HG03565 (cell line): ENCODE measurements at regions not wholly inside any gene's neighbourhood (a gene's known extent, or its start where the extent isn't known, plus 50 kb on each side); places are given as distances from the start of the nearest gene placed in this dataset.

ENCODE experiments used
- ATAC-seq: cut with Tn5 transposase; IDR thresholded peaks from one replicate; pipeline ENCODE4 v1.9.1; 2021; ENCODE audit warnings: mild to moderate bottlenecking, moderate library complexity; ENCODE audit not compliant: unreplicated experiment

DNA sequence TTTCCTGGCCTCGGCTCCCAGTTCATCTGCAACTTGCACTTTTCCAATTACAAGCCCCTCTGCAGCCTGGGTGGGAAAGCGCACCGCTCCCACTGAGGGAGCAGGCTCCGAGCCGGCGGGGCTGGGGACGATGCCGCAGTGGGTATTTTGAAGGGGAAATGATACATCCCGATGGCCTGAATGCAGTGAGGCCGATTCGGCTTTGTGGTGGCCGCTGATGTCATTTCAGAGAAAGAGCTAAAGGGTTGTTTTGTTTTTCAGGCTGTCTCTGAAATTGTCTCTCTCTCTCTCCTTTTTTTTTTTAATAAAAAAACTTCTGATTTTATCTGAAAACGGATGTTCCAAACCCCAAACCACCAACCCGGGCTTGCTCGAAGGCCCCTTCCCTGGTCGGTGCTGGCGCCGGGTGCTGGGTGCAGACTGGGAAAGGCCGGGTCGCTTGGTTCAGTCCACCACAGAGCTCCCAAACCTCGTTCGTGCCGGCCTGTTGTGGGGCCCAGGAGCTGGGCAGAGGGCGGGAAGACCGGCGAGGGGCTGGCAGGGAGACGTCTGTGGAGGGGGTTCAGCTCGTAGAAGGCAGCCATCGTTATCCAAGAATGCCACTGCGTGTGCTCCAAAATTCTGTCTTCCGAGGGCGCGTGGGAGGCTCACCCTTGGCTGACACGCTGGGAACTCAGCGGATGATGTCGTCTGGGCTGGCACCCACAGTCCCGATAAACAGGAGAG, 102.8 kb downstream of the FOXL1 start:
- no peak for ATAC-seq

- ATAC-seq: no peak
Measured at GRCh38 chr16:86681757-86682106, 103.4 kb downstream of the FOXL1 start.

DNA sequence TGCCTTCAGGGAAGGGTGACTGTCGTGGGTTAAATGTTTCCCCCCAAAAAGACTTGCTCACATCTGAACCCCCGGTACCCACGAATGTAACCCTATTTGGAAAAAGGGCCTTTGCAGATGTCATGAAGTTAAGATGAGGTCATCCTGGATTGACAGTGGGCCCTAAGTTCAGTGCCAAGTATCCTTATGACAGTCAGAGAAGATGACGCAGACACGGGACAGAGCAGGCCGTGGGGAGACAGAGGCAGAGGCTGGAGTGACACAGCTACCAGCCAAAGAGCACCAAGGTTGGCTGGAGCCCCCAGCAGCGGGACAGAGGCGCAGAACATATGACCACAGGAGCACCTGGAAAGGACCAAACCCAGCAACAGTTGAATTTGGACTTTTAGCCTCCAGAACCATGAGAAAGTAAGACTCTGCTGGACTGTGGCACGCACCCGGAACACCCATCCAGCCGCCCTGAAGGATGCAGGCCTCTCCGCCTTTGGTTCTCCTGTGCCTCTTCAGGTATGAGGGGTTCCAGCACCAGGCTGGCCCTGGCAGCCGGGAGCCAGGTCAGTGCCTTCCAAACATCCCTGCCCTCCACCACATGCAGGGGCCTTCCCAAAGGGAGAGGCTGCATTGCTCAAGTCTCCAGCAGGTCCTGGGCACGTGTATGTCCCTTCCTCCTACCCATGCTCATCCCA, 104.0 kb downstream of the FOXL1 start:
- no peak for ATAC-seq

- no peak for ATAC-seq
Measured at GRCh38 chr16:86683441-86684194, 105.3 kb downstream of the FOXL1 start.

DNA sequence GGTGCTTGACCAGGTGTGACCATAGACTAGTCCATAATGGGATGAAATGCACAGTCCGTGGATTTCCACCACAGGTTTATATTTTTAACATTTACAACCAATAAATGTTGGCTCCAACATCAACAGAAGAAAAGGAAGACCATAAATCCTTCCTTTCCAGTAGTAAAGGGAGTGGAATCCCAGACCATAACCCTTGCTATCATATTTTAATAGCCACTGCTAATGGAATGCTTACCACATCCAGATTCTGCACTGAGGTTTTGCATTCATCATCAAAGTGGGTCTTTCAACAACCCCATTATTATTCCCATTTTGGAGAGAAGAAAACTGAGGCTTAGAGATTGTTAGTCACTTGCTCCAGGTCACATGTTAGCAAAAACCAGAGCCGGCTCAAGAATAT, 106.7 kb downstream of the FOXL1 start:
- ATAC-seq: no peak

- ATAC-seq: no peak
Measured at GRCh38 chr16:86690970-86691369, 112.6 kb downstream of the FOXL1 start.

DNA sequence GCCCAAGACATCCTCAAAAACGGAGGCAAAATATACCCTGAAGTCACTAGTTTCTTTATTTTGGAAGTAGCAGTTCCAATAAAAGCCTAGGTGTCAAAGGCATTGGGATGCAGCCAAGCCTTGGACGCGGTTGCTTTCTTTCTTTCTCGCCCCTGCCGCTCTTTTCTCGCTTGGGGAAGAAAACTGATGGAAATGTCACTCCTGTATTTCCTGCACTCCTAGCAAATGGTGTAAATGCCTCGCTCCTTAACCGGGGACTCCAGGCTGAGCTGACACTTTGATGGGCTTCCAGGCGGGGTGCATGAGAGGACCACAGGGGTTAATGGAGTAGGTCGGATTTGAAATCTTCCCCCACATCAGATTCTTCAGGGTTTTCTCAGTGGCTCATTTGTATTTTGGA, 114.1 kb downstream of the FOXL1 start:
- no peak for ATAC-seq

DNA sequence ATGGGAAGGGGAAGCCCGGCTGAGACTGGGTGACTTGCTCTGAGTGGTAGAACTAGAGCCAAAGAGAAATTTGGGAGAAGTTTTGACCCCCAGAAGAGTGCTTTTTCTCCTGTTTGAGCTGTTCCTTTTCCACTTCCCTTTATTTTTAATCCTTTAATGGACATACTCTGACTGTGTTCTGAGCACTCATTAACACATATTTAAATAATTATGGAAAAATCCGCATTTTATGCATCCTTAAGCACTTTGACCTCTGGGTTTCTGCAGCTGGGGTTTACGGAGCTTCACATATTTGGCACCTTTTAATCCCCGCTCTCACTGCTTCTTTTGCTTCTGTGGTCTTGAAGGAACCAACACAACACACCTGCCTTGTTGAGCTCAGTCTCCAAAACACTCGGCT, 114.7 kb downstream of the FOXL1 start:
- no peak for ATAC-seq

DNA sequence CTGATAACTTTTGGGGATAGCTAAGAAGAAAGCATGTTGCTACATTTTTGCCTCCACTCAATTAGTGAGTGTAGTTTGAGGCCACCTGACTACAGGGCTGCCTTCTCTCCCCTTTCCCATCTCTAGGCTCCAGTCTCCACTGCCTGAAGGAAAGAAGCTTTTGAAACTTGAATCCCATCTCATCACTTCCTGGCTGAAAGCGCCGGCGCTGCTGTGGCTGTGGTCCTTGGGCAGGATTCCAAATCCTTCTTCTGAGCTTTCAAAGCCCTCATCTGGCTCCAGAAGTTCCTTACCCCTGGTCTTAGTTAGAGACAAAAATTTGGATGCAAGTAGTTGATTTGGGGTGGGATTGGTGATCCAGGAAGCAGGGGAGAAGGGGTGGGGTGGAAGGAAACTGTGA, 119.4 kb downstream of the FOXL1 start:
- ATAC-seq: no peak

DNA sequence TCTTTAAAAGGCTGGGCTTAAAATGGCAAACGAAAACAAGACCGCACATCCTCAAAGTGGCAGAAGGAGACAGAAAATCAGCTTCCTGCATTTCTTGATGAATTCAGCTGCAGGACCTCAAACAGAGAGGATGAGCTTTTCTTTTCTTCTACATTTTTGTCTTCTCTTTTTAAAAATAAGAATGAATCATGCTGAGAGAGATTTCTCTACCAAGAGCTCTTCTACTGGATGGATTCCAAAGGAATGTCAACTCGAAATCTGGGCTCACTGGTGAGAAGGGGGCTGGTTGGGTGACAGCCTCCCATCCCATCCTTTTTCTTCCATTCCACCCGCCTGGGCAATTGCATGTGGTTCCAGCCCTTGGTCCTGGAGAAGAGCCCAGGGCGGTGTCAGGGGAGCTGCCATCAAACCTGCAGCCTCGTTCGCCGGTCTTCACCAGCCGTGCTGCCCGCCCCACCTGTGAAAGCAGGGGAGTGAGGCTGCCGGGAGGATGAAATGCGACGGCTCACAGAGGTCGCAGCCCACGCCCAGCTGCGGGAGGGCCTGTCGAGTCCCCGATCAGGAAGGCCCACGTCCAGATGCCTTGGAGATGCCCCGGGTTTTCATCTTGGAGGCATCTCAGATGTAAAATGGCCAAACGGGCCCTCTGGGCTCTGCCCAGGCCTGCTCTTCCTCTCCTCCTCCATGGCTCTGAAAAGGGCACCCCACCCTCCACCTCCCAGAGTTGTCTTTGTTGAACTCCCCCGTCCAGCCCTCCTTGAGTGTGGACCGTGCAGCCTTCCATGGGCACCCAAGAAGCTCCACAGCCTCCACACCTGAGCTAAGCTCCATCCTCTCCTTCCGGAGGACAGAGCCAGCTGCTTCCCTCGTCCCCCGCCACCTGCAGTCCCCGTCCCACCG, 121.9 kb downstream of the FOXL1 start:
- no peak for ATAC-seq

GRCh38 chr16:86701286-86701975, 123.1 kb downstream of the FOXL1 start:
- ATAC-seq: no peak

DNA sequence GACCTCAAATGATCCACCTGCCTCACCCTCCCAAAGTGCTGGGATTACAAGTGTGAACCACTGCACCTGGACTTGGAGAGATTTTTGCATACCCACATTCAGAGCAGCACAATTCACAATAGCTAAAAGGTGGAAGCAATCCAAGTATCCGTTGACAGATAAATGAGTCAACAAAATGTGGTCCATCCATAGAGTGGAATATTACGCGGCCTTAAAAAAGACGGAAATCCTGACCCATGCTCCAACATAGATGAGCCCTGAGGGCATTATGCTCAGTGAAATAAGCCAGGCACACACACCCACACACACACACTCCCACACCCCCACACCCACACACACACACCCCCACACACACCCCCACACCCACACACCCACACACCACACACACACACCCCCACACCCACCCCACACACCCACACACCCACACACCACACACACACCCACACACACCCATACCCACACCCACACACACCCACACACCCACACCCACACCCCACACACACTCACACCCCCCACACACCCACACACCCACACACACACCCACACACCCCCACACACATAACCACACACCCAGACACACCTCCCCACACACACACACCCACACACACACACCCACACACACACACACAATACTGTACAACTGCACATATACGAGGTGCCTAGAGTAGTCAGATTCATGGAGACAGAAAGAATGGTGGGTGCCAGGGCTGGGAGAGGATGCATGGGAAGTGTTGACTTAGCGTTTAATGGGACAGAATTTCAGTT, 124.7 kb downstream of the FOXL1 start:
- no peak for ATAC-seq

GRCh38 chr16:86704516-86704915, 126.2 kb downstream of the FOXL1 start:
- no peak for ATAC-seq

DNA sequence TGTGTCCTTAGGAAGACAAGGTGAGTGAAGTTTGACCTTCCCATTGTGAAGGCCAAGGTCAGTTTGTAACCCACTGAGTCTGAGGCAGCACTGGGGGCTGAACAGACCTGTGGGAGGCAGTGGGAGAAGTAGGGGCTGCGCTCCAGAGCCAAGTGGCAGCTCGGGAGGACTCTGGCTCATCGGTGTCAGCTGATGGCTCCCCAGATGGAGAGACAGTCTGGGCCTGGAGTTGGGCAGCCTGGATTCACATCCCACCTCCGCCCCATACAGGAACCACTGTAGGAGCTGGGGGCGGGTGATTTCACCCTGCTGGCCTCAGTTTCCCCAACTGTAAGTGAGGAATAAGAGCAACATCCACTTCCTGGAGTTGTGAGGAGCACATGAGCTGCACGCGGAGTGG, 128.4 kb downstream of the FOXL1 start:
- ATAC-seq: no peak

GRCh38 chr16:86707171-86707570, 128.8 kb downstream of the FOXL1 start:
- no peak for ATAC-seq

GRCh38 chr16:86707581-86707980, 129.2 kb downstream of the FOXL1 start:
- no peak for ATAC-seq

DNA sequence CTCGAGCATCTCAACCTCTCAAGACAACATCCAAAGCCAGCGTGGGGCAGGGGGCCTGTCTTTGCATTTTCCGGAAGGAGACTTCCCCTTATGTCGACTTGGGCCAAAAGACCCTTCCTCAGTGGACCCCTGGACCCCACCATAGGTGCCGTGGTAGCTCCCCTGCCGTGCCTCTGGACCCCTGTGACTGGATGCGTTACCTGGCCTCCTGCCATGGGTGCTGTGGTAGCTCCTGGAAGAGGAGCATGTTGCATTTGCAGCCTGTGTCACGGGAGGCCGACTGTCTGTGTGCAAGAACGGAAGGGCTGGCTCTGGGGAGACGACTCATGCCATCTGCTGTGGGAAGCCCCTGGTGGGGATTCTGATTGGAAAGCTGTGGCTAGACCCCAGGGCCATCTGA, 130.1 kb downstream of the FOXL1 start:
- no peak for ATAC-seq

GRCh38 chr16:86709103-86709502, 130.8 kb downstream of the FOXL1 start:
- ATAC-seq: no peak

- no peak for ATAC-seq
Measured at GRCh38 chr16:86709902-86710601, 131.7 kb downstream of the FOXL1 start.
